HEK293 (cell line): ENCODE measurements at regions not wholly inside any gene's neighbourhood (a gene's known extent, or its start where the extent isn't known, plus 50 kb on each side); places are given as distances from the start of the nearest gene placed in this dataset.

Experiments used
- CTCF ChIA-PET: fragments of 350-600 bp; formaldehyde crosslinking; extraction: SDS; loops from one replicate; lab custom pipeline; 2021; ENCODE audit warnings: antibody characterized with exemption; lab: Yijun Ruan, JAX
- POLR2A ChIA-PET: fragments of 300-600 bp; formaldehyde crosslinking; extraction: SDS; loops from one replicate; lab custom pipeline; 2020; ENCODE audit warnings: antibody characterized with exemption, inconsistent platforms; lab: Yijun Ruan, JAX
- H3K27ac ChIP-seq: fragments of 200-500 bp; sonication (Bioruptor generic); 2 replicates; pipeline ENCODE4 v1.5.1; 2014; ENCODE audit warnings: low read depth, low read length, control low read depth, inconsistent platforms; ENCODE audit errors: extremely low read depth
- H3K36me3 ChIP-seq, 2 experiments: fragments of 200-500 bp in 1 of 2; sonication (Bioruptor generic) in 1 of 2; 1 replicate in 1 of 2; 2 replicates in 1 of 2; pipeline ENCODE4 v1.5.1; 2014 to 2017; ENCODE audit warnings: inconsistent platforms in 2 of 2, low read length in 2 of 2; ENCODE audit not compliant: control insufficient read depth in 2 of 2, insufficient read depth in 1 of 2
- H3K4me1 ChIP-seq: fragments of 200-500 bp; sonication (Bioruptor generic); 2 replicates; pipeline ENCODE4 v1.5.1; 2014; ENCODE audit warnings: mild to moderate bottlenecking, low read length, inconsistent platforms; ENCODE audit not compliant: control insufficient read depth, insufficient read depth
- H3K4me3 ChIP-seq: 2 replicates; pipeline ENCODE4 v1.5.1; 2011; ENCODE audit warnings: low read depth, mild to moderate bottlenecking, control low read depth, low read length, moderate library complexity
- H3K9me3 ChIP-seq: fragments of 200-500 bp; sonication (Bioruptor generic); 2 replicates; pipeline ENCODE4 v1.5.1; 2014; ENCODE audit warnings: low read depth, low read length, inconsistent platforms; ENCODE audit not compliant: control insufficient read depth, insufficient read depth
- MYNN ChIP-seq: fragments of 450-650 bp; formaldehyde crosslinking; IDR thresholded peaks from 2 replicates; pipeline ENCODE4 v1.5.1; 2016; ENCODE audit warnings: missing biosample characterization, missing genetic modification characterization, borderline replicate concordance
- PRDM10 ChIP-seq: fragments of 450-650 bp; formaldehyde crosslinking; IDR thresholded peaks from 2 replicates; pipeline ENCODE4 v1.5.1; 2016; ENCODE audit warnings: missing biosample characterization, missing genetic modification characterization
- REST ChIP-seq: fragments of 450-650 bp; formaldehyde crosslinking; IDR thresholded peaks from 2 replicates; pipeline ENCODE4 v1.5.1; 2016; ENCODE audit warnings: missing biosample characterization, missing genetic modification characterization
- SETDB1 ChIP-seq: IDR thresholded peaks from one replicate; pipeline ENCODE4 v1.6.1; 2017; ENCODE audit warnings: mild to moderate bottlenecking, low read length, moderate library complexity, mixed read lengths; ENCODE audit not compliant: insufficient read length
- SP7 ChIP-seq: fragments of 450-650 bp; formaldehyde crosslinking; IDR thresholded peaks from 2 replicates; pipeline ENCODE4 v1.5.1; 2016; ENCODE audit warnings: missing biosample characterization, missing genetic modification characterization
- ZBTB49 ChIP-seq: fragments of 450-650 bp; formaldehyde crosslinking; IDR thresholded peaks from 2 replicates; pipeline ENCODE4 v1.5.1; 2016; ENCODE audit warnings: missing biosample characterization, missing genetic modification characterization, low read depth
- ZNF202 ChIP-seq: fragments of 450-650 bp; formaldehyde crosslinking; IDR thresholded peaks from 2 replicates; pipeline ENCODE4 v1.5.1; 2016; ENCODE audit warnings: missing biosample characterization, missing genetic modification characterization, borderline replicate concordance
- ZNF214 ChIP-seq: fragments of 450-650 bp; formaldehyde crosslinking; IDR thresholded peaks from 2 replicates; pipeline ENCODE4 v1.5.1; 2017; ENCODE audit warnings: missing biosample characterization, mild to moderate bottlenecking, missing genetic modification characterization, borderline replicate concordance
- ZNF248 ChIP-seq: fragments of 450-650 bp; formaldehyde crosslinking; IDR thresholded peaks from 2 replicates; pipeline ENCODE4 v1.5.1; 2017; ENCODE audit warnings: missing biosample characterization, missing genetic modification characterization
- ZNF416 ChIP-seq: fragments of 450-650 bp; formaldehyde crosslinking; IDR thresholded peaks from 2 replicates; pipeline ENCODE4 v1.5.1; 2016; ENCODE audit warnings: missing biosample characterization, missing genetic modification characterization
- ZNF514 ChIP-seq: fragments of 450-650 bp; formaldehyde crosslinking; IDR thresholded peaks from 2 replicates; pipeline ENCODE4 v1.5.1; 2016; ENCODE audit warnings: missing biosample characterization, missing genetic modification characterization
- ZNF596 ChIP-seq: fragments of 450-650 bp; IDR thresholded peaks from 2 replicates; pipeline ENCODE4 v1.5.0; 2018; ENCODE audit warnings: missing biosample characterization, mild to moderate bottlenecking, missing genetic modification characterization, moderate library complexity
- ZNF639 ChIP-seq: fragments of 450-650 bp; formaldehyde crosslinking; IDR thresholded peaks from 2 replicates; pipeline ENCODE4 v1.5.1; 2016; ENCODE audit warnings: missing biosample characterization, missing genetic modification characterization
- ZNF747 ChIP-seq: fragments of 450-650 bp; formaldehyde crosslinking; IDR thresholded peaks from 2 replicates; pipeline ENCODE4 v1.5.1; 2016; ENCODE audit warnings: missing biosample characterization, missing genetic modification characterization
- TF ChIP-seq, protein P1 (sequence below): fragments of 450-650 bp; formaldehyde crosslinking; IDR thresholded peaks from 2 replicates; pipeline ENCODE4 v1.5.1; 2016; ENCODE audit warnings: missing biosample characterization, missing genetic modification characterization
- TF ChIP-seq, protein P2 (sequence below): fragments of 450-650 bp; formaldehyde crosslinking; IDR thresholded peaks from 2 replicates; pipeline ENCODE4 v1.5.1; 2017; ENCODE audit warnings: missing biosample characterization, missing genetic modification characterization

GRCh38 chr15:69951898-69952555 is 145.7 kb downstream of the TLE3 start:
- H3K27ac ChIP-seq: no peak overlapping the region
- CTCF ChIA-PET: interaction anchor here (0.6 kb wide), 1 partner anchor 53 kb away, joined by 4 read pairs; no protein-coding TSS in a partner anchor
- TF ChIP-seq ZNF214 (tag by site-specific recombination) (no peak), ZNF416 (no peak), ZNF747 (tag by site-specific recombination) (no peak), ZBTB49 (tag by site-specific recombination) (no peak)
- TF ChIP-seq, protein P1, sequence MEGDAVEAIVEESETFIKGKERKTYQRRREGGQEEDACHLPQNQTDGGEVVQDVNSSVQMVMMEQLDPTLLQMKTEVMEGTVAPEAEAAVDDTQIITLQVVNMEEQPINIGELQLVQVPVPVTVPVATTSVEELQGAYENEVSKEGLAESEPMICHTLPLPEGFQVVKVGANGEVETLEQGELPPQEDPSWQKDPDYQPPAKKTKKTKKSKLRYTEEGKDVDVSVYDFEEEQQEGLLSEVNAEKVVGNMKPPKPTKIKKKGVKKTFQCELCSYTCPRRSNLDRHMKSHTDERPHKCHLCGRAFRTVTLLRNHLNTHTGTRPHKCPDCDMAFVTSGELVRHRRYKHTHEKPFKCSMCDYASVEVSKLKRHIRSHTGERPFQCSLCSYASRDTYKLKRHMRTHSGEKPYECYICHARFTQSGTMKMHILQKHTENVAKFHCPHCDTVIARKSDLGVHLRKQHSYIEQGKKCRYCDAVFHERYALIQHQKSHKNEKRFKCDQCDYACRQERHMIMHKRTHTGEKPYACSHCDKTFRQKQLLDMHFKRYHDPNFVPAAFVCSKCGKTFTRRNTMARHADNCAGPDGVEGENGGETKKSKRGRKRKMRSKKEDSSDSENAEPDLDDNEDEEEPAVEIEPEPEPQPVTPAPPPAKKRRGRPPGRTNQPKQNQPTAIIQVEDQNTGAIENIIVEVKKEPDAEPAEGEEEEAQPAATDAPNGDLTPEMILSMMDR: 0 out of 2 replicates have a peak, but pooled peaks have one; percentile 9
- H3K4me3 ChIP-seq: no peak overlapping the region
- POLR2A ChIA-PET: no interaction called here
- no peaks in the 10 kb centered on the region for H3K9me3 ChIP-seq
- H3K4me1 ChIP-seq: no peaks in the 10 kb centered on the region
- H3K36me3 ChIP-seq: no peaks in the 10 kb centered on the region

DNA sequence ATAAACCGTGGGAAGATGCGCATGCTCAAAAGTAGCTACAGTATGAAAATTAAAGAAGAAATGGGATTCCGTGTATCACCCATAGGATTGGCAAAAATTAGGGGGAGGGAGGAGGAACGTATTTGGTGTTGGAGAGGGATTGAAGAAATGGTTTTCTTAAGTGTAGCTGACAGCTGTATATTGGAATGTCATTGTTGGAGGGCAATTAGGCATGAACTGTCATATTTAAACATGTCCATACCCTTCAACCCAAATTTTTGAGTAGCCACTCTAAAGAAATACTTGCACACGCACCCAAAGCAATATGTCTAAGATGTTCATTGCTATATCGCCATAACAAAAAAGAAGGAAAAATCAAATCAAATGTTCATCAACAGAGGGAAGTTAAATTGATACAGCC is 144.7 kb downstream of the TLE3 start:
- H3K4me3 ChIP-seq: no peak overlapping the region
- POLR2A ChIA-PET: no interaction called here
- TF ChIP-seq ZNF596 (no peak), MYNN (tag by site-specific recombination) (no peak), ZNF514 (no peak), SP7 (tag by site-specific recombination) (no peak), PRDM10 (tag by site-specific recombination) (no peak), ZNF639 (tag by site-specific recombination) (no peak), SETDB1 (no peak), ZNF248 (no peak), ZNF202 (tag by site-specific recombination) (no peak), REST (tag by site-specific recombination) (no peak)
- TF ChIP-seq, protein P2, sequence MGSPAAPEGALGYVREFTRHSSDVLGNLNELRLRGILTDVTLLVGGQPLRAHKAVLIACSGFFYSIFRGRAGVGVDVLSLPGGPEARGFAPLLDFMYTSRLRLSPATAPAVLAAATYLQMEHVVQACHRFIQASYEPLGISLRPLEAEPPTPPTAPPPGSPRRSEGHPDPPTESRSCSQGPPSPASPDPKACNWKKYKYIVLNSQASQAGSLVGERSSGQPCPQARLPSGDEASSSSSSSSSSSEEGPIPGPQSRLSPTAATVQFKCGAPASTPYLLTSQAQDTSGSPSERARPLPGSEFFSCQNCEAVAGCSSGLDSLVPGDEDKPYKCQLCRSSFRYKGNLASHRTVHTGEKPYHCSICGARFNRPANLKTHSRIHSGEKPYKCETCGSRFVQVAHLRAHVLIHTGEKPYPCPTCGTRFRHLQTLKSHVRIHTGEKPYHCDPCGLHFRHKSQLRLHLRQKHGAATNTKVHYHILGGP: no peak

More for the DNA sequence above, 144.7 kb downstream of the TLE3 start:
- CTCF ChIA-PET: interaction anchor here (0.6 kb wide), 1 partner anchor 233 kb away, joined by 3 read pairs; no protein-coding TSS in a partner anchor
- H3K36me3 ChIP-seq: no peaks in the 10 kb centered on the region
- H3K4me1 ChIP-seq: no peaks in the 10 kb centered on the region
- H3K27ac ChIP-seq: no peak overlapping the region
- H3K9me3 ChIP-seq: no peaks in the 10 kb centered on the region
